Stimulated activated naive CD8-positive, alpha-beta T cell treated with anti-CD3 and anti-CD28 coated beads, Interleukin-15, Interleukin-2, amounts not matched to agents 100 U/mL and 50 U/mL, for 24 hours (primary cell): ENCODE measurements at regions not wholly inside any gene's neighbourhood (a gene's known extent, or its start where the extent isn't known, plus 50 kb on each side); places are given as distances from the start of the nearest gene placed in this dataset.
"Not testable (repeated sequence)": the region's sequence is repeated elsewhere in the genome, so short reads cannot be mapped to it uniquely, and the experiment has no call there.

Experiments used
- ATAC-seq: fragments of 150-1000 bp; cut with Tn5 transposase; one replicate; pipeline ENCODE4 v1.10.0; 2021
- DNase-seq: peaks from one replicate; pipeline ENCODE4 v3.0.0; 2021

DNA sequence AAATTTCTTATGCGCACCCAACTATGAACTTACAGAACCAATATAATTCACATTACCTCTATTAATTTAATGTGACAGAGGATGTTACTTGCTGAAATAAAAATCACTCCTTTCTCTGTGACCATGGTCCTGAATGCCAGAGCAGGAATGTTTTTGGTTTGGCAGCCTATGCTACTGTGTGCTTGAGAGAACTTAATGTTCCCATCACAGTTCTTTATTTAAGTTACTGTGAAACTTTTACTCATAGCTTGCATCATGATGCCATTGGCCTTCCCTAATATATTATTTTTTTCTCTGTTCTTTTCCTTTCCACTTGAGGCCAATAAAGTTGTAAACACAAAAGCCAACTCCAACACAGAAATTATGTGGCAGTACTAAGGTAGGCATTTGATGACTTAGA lies 142.2 kb downstream of the FAM76B start:
- no peak for DNase-seq
- no peak for ATAC-seq

DNA sequence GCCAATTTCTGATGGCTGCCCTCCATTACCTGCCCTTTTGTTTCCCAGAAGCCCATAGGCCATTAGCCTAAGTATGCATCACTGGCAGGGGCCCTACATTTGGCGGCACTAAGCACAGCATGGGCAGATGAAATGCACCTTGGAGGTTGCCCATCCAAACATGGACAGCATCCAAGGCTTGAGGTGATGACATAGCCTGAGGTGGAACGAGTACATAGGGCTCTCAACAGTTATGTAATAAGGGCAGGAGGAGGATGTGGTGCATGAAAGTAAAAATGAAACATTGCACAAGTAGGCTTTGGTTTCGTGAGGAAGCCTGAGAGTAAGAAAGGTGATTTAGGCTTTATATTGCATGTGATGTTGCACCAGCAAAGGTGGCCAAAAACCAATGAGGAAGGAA lies 148.1 kb downstream of the FAM76B start:
- DNase-seq (no peak), ATAC-seq (peak; percentile 89)

- DNase-seq (no peak), ATAC-seq (no peak)
Observed at GRCh38 chr11:95638501-95638900, 151.1 kb downstream of the FAM76B start.

DNA sequence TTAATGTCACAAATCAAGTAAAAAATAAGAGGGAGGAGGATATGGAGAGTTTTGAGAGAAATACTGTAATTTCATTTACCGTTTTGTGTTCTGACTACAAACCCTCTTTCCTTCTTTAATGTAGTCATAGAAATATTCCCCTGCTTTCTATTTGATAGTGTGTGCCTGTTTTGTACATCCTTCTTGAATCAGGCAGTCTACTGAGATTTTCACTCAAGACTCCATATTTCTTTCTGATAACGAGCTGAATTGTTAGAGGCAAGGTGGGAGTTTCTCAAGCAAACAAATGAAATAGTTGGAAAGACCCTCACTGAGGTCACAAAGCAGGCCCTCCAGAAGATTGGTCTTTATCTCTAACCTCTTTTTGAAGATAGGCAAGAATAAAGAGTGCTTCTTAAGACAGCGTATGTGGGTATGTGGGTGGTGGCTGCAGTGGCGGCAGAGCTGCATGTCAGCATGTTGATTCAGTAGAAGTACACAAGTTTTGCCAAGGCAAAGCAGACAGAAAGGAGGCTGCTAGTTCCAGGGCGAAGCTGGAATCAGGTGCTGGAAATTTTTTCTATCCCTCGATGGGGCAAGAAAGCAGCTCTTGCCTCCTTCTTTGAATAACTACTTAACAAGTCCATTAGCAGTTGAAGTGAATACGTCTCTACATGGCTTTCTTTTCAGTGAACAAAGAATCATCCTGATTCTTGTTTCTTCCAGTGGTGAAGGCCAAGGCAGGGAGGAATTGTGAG lies 164.2 kb downstream of the FAM76B start:
- no peak for DNase-seq
- ATAC-seq, result no peak

GRCh38 chr11:95616256-95616804 lies 173.3 kb downstream of the FAM76B start:
- no peak for ATAC-seq
- no peak for DNase-seq

- ATAC-seq, result no peak
Observed at GRCh38 chr11:95611827-95612226, 177.8 kb downstream of the FAM76B start.

DNA sequence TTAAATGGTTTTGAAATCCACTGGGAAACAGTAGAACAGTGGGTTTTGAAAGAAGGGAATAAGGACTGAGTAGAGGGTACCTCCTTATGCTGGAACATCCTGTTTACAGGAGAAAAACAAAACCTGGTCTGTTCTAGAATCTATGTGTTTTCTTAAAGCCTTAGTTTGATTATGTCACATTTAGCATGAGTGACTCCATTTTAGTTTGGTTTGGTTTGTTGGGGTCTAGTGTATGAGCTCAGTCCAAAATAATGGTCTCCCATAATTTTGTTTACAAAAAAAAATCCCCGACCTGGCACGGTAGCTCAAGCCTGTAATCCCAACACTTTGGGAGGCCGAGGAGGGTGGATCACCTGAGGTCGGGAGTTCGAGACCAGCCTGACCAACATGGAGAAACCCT lies 179.4 kb downstream of the FAM76B start:
- DNase-seq, ATAC-seq: not testable (repeated sequence)

More at GRCh38 chr11:95611827-95612226, 177.8 kb downstream of the FAM76B start:
- no peak for DNase-seq

- ATAC-seq, result no peak
- DNase-seq, result no peak
Observed at GRCh38 chr11:95608093-95608492, 181.5 kb downstream of the FAM76B start.

DNA sequence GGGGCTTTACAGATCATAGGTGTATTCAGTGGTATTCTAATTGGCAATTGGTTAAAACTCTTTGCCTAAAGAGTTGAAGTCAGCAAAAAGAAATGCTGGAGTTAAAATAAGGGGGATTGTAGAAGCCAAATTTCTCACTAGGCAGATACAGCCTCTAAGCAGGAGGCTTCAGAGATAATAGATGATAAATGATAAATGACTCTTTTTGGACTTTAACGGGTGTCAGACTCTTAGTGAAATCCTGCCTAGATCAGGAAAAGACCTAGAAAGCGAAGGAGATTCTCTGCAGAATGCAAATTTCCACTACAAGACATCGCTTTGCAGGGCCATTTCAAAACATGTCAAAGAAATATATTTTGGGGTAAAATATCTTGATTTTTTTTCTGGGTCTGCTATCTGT lies 182.8 kb downstream of the FAM76B start:
- DNase-seq, result no peak
- no peak for ATAC-seq

- ATAC-seq, result no peak
- no peak for DNase-seq
Observed at GRCh38 chr11:95605271-95605940, 184.2 kb downstream of the FAM76B start.

DNA sequence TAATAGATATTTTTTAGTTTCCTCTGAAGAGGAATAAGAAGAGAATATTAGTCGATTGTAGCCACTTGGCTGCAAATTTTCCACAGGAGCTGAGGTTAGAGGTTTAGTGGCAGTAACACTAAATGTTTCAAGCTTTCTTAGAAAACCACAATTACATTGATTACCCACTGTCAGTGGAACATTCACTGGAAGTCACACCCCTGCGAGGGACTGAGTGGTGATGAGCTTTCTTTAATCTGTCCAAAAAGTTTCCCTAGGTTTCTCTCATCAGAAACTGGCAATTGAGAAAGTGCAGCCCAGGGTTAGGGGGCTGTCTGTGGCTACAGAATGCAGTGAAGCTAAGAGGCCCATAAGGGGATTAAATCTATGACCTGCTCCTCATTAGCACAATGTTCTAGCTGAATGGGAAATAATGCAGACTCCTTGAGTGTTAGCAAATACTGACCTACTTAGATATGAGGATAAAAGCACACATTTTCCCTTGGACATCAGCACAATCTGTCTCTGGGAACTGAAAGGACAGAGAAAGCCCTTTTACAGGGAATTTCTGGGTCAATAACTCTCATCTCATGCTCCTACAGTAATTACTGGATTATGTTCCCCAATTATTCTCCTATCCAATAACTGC lies 189.5 kb downstream of the FAM76B start:
- DNase-seq, result peak; percentile 30
- ATAC-seq, result peak; percentile 92

DNA sequence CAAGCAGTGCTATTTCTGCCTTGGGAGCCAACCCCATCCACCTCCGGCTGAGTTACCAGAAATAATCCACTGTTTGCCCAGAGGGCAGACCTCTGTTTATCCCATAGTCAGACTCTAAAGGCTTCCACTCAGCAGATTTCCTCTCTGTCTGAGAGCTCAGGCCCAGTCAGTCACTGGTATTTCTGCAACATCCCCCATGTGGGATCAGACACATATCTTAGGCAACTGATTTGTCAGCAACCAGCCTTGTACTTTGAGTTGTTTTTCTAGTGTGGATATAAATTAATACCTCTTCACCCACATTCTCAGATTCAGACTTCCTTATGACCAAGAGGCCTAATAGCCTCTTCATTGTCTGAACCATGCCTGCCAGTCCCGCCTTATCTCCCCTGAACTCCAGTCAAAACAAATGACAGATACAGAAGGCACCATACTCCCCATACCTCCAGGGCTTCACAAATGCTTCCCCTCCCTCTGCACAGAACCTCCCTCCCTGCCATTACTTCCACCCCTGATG lies 193.6 kb downstream of the FAM76B start:
- DNase-seq (no peak), ATAC-seq (no peak)

- DNase-seq (no peak), ATAC-seq (no peak)
Observed at GRCh38 chr11:95595541-95595940, 194.0 kb downstream of the FAM76B start.

GRCh38 chr11:95593111-95593510 lies 196.5 kb downstream of the FAM76B start:
- ATAC-seq, result no peak
- DNase-seq, result no peak

DNA sequence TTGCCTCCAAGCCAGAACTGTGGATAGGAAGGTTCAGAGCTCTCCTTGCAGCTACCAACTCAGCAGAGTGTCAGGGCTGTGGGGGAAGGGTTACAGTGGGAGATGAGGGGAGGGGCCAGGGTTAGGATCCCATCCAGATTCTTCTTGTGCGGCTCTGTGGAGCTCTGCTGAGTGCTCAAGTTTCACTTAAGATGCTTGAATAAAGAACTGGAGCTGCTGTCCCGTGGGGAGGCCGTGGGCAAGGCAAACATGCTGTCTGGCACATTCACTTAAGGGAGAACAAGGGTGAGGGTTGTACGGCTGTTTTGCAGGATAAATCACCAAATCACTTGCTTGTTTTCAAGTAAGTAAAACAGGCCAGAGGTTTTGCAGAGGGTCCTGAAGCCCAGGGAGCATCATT lies 197.1 kb downstream of the FAM76B start:
- ATAC-seq (no peak), DNase-seq (no peak)

DNA sequence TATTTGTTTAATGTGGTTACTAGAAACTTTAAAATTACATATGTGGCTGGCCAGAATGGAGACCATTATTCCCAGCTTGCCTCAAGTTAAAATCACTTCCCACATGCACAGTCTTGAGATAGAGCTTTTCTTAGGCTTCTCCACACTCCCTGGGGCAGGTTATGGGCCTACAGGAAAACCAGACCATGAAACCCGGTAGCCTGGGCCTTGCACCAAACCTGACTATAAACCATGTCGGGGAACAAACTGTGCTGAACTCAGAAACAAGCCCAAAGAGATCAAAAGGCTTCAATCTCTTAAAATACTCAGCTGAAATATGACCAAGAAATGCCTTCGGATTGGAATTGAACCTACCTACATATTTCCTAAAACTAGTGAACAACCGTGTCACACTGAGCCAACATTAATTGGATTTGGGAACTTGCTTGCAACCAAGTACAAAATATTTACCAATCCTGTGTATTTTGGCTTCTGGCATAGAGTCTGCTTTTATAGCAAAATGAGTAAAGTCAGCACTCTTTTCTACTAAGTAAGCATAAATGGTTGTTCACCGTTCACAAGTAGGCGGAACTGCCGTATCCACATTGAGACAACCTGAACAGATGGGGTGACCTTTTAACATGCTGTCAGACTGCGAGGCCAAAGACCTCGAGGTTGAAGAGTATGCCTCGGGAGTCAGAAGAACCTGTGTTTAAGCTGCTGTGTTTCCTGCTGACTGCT lies 199.5 kb downstream of the FAM76B start:
- DNase-seq (no peak), ATAC-seq (no peak)

DNA sequence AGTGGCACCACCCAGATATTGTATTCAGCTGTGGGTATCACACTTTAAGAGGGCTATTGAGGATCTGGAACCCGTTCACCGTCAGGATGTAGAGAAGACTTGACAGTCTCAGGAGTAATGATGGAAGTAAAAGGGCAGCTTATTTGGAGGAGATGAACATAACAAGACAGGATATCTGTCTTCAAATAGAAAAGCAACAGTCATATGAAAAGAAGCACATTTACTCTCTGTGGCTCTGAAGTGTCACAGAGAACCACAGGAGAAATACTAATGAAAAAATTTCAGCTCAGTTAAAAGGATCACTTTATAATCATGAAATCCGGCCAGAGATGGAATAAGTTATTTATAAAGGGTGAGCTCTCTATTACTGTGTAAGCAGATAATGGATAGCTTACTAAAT lies 200.8 kb downstream of the FAM76B start:
- ATAC-seq, result no peak
- DNase-seq, result no peak

DNA sequence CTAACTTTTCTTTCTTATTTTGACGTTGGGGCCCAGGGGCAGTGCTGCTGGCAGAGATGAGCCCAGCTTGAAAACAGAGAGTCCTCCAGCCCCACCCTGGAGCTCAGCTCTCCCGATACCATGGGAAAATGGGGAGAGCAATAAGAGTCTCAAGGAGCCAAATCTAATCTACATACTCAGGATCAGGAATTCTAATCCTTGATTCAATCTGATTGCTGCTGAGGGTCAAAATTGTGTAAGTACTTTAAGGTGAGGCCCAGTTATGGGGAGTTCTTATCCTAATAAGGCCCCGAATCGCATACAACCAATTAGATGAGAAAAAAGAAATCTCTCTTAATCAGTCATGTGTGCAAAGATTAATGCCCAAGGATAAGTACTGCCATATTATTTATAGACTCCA lies 202.9 kb downstream of the FAM76B start:
- DNase-seq, result no peak
- no peak for ATAC-seq

- DNase-seq (no peak), ATAC-seq (no peak)
Observed at GRCh38 chr11:95586155-95586554, 203.4 kb downstream of the FAM76B start.

DNA sequence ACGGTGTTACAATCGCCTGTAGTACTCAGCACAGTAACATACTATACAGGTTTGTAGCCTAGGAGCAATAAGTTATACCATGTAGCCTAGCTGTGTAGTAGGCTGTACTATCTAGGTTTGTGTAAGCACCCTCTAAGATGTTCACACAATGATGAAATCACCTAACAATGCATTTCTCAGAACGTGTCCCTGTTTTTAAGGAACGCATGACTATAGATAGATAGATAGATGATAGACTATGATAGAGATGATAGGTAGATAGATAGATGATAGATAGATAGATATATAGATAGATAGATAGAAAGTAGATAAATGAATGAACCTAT lies 203.9 kb downstream of the FAM76B start:
- ATAC-seq (no peak), DNase-seq (no peak)

- DNase-seq, result no peak
- no peak for ATAC-seq
Observed at GRCh38 chr11:95585069-95585751, 204.4 kb downstream of the FAM76B start.

GRCh38 chr11:95584589-95584988 lies 205.0 kb downstream of the FAM76B start:
- ATAC-seq (peak; percentile 74), DNase-seq (no peak)
